Pulmonary artery endothelial cell (primary cell): ENCODE measurements at regions not wholly inside any gene's neighbourhood (a gene's known extent, or its start where the extent isn't known, plus 50 kb on each side); places are given as distances from the start of the nearest gene placed in this dataset.

Source experiments
- DNase-seq: peaks from one replicate; pipeline ENCODE4 v3.0.0-alpha.2; 2011; ENCODE audit warnings: low read depth, low spot score

- DNase-seq, result no peak
These were observed 124.4 kb downstream of the FBXO15 start for GRCh38 chr18:74023220-74023619.

DNA sequence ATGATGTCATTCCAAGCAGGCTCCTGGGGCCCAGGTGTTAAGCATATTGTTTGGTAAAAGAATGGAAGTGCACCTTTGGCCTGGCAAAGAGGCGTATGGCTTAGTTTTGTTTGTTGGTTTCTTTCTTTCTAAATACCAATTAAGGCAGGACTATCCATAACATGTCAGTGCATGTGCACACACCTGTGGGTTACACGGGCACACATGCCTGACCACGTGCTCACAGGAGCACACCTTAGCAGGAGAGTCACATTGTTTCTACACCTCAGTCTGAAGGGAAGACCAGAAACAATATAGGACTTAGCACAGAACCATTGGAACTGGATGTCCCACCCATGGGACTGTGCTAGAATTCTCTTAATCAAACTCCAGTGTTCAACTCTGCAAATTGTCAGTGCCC is 127.8 kb downstream of the FBXO15 start:
- DNase-seq, result no peak

- no peak for DNase-seq
These were observed 133.7 kb downstream of the FBXO15 start for GRCh38 chr18:74013955-74014354.

DNA sequence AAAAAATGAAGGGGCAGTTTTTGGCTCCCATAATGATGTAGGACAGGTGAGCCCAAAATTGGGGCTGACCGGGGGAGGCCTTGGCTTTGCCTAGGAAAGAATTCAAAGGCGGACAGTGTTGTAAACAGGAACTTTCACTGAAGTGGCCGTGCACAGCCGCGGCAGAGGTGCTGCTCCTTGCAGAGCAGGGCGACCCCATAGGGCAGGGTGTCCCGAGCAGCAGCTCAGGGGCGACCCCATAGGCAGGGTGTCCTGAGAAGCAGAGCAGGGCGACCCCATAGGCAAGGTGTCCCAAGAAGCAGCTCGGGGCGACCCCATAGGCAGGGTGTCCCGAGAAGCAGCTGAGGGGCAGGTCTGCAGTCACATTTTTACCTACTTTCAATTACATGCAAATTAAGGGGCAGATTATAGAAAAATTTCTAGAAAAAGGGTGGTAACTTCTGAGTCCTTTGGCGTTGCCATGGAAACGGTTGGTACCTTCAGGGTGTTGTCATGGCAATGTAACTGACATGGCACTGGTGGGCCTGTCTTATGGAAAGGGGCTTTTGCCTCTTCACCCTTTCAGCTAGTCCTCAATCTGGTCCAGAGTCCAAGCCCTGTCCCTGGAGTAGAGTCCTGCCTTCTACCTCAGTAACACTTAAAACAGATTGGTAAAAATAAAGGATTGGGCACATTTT is 134.5 kb downstream of the FBXO15 start:
- DNase-seq, result no peak

GRCh38 chr18:74006143-74006542 is 141.5 kb downstream of the FBXO15 start:
- no peak for DNase-seq

DNA sequence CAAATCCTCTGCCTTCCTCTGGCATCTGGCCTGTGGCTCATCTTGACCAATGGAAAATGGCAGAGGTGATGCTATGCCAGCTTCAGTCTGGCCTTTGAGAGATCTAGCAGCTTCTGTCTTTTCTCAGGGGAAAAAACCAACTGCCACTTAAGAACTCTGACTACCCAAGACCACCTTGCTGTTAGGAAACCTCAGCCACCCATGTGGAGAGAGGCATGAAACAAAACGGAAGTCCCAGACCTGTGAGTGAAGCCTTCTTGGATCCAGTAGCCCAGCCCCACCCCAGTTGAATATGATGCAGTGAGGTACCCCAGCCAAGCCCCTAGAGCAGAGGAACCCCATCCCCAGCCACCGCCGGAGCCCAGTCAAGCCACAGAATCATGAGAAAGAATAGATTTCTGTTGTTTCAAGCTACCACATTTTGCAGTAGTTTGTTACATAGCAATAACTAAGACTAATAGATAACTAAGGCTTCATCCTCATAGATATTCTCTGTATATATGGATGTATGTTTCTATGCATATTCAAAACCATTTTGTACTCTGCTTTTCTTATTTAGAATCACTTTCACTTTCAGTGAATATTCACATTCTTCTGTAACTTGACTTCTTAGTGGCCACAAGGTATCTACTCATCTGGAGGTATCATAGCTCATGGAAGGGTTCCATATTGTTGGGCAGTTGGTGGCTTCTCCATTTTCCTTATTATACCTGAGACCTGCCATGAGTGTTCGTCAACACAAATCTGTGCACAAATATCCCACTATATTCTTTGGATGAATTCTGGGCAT is 142.1 kb downstream of the FBXO15 start:
- no peak for DNase-seq

GRCh38 chr18:73992242-73993022 is 155.2 kb downstream of the FBXO15 start:
- no peak for DNase-seq

DNA sequence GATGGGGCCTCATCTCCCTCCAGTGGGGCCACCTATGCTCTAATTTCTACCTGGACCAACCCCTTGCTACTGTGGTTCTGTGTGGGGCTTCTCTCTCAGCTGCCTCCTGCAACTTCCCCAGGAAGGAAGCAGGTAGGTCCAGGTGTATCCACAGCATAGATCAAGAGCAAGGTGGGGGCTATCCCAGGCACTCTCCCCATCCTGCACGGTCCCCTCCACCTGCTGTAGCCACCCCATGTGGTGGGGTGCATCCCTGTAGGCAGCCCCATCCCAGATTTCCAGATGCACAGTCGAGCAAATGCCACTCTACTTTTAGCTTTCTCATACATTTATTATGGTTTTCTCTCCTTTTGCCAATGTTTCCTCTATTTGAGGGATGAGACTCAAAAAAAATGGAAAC is 156.1 kb downstream of the FBXO15 start:
- DNase-seq, result no peak

DNA sequence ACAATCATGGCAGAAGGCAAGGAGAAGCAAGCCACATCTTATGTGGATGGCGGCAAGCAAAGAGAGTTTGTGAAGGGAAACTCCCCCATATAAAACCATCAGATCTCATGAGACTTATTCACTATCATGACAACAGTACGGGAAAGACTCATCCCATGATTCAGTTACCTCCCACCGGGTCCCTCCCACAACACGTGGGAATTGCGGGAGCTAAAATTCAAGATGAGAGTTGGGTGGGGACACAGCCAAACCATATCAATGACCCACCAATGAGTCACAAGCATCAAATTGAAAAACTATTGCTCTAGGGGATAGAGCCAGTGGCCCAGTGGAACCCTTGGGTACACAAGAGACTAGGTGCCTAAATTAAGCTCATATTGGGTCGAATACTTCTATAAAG is 157.4 kb downstream of the FBXO15 start:
- no peak for DNase-seq

- DNase-seq, result no peak
These were observed 160.2 kb downstream of the FBXO15 start for GRCh38 chr18:73987247-73987980.

- no peak for DNase-seq
These were observed 160.9 kb downstream of the FBXO15 start for GRCh38 chr18:73986711-73987110.

- no peak for DNase-seq
These were observed 161.6 kb downstream of the FBXO15 start for GRCh38 chr18:73985855-73986625.

- DNase-seq, result no peak
These were observed 163.7 kb downstream of the FBXO15 start for GRCh38 chr18:73983970-73984369.

DNA sequence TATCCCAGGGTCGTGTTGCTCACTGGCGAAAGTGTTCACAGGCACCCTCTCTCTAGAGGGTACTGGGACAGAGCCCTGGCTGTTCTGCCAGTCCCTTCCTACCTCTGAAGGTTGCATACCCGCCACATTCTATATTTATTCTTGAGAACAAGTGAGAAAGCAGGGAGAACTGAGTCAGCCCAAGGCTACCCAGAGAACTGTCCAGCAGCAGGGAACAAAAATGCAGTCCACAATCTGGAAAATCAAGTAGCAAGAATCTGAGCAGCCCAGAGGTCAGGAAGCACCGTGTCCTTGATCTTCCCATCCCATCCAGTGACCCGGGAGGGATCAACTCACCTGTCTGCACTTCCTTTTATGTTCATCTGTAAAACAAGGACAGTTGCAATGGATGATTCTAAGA is 164.1 kb downstream of the FBXO15 start:
- DNase-seq, result no peak

DNA sequence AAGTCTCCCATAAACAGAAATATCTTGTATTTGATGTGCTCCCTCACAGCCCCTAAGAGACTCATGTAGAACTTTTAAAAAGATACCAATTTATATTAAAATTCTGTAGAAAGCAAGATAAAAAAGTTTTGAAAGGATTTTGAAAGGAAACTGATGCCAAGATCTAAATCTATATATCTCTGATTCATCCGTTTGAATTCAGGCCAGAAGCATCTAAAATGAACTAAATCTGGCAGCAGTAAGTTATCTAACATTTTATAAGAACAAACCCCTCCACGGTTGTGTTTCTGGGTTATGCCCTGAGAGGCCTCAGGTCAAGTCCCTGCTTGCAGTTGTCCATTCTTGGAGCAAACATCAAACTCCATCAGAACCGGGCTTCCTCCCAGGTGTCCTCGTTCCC is 165.8 kb downstream of the FBXO15 start:
- no peak for DNase-seq

- DNase-seq, result no peak
These were observed 167.2 kb downstream of the FBXO15 start for GRCh38 chr18:73980289-73980979.

DNA sequence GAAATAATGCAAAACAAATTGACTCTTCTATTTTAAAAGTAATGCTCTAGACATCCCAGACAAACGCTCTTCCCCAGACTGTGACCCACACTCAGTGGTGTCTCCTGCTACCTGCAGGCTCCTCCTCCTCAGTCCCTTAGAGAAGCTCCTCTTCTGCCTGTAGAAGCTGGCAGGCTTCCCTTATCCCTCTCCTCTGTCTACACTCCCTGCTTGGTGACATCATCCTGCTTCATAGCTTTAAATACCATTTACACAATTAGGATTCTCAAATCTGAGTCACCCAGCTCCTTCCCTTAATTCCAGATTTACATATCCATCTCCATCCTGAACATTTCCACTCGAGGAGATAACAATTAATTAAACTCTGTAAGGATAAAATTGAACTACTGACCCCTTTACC is 167.9 kb downstream of the FBXO15 start:
- no peak for DNase-seq

DNA sequence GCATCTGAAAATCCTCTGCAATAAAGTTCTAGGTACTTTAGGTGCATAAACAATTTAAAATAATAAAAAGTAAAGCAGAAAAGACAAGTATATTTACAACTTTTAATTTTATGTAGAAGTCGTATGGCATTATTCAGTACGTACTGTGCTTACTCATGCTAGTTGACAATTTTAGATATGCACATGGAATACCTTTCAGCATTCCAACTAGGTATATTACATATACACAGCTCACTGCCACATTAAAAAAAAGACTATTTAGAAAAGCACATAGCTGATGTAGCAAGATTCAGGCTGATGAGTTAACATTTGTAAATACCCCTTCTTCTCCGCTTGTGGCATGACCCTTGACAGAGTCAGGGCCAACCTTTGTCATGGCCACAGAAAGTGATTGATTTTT is 171.2 kb downstream of the FBXO15 start:
- DNase-seq, result no peak

DNA sequence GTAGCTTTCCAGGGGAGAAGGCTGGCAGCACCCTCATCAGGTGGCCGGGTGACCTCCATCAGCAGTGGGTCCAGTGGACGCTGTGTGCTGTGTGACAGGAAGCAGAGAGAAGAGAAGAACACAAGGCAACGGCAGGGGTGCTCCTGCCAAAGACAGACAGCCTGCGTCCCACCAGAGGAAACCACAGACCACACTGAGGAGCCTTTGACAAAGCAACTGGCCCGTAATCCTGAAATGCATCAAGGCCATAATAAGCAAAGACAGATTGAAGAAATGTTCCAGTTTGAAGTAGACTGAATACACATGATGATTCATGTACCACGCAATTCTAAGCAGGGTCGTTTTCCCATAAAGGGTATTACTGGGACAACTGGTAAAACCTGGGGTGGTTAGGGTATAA is 172.4 kb downstream of the FBXO15 start:
- no peak for DNase-seq

DNA sequence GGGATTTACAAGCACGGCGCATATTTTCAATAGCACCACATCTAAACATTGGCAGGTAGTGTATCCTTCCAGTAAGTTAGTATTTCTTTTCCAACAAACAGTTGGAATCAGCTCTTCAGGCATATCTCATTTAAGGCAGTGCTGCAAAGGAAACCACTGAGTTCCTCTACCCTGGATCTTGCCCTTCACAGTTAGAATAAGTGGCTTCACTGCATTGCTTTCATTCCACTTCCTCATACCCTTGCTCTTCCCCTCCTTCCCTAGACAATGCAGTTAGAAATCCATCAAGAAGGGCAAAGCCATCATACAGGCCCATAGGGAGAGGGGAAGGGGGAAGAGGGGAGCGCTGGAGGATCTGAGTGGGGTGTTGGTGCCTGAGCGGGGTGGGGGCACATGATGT is 173.7 kb downstream of the FBXO15 start:
- DNase-seq, result no peak
